ENCODE measurements at regions not wholly inside any gene's neighbourhood (a gene's known extent, or its start where the extent isn't known, plus 50 kb on each side); places are given as distances from the start of the nearest gene placed in this dataset.

- TF ChIP-seq YY1 (IDR thresholded peaks at IDR 0.05; ENCODE audit: insufficient read depth, insufficient read length) (no peak), SUZ12 (IDR thresholded peaks at IDR 0.05; ENCODE audit: extremely low read depth, insufficient read depth, insufficient read length) (no peak), ZNF274 (IDR thresholded peaks at IDR 0.05; ENCODE audit: low read depth, low read length) (no peak)
Observed at GRCh38 chr13:73984201-73984600, 150.0 kb downstream of the KLF12 start.
